ENCODE measurements at regions not wholly inside any gene's neighbourhood (a gene's known extent, or its start where the extent isn't known, plus 50 kb on each side); places are given as distances from the start of the nearest gene placed in this dataset.
A peak's percentile ranks its signal among the peaks of the same experiment; 100 is the strongest.
"Not testable (repeated sequence)": the region's sequence is repeated elsewhere in the genome, so short reads cannot be mapped to it uniquely, and the experiment has no call there.

GRCh38 chr7:149949863-149950577, 76.3 kb downstream of the ATP6V0E2 start:
- in situ Hi-C loops (cut with HindIII; ENCODE audit: extremely low pct_ligation_motif_present, low pct_unique_long_range_greater_than_20kb); H3K79me2 ChIP-seq (ENCODE audit: insufficient read depth, low read length); H3K4me3 ChIP-seq (replicated peaks in 1 of 3; ENCODE audit: insufficient read depth in 1 of 3, low read depth in 2 of 3, low read length in 3 of 3); H3K9me3 ChIP-seq (ENCODE audit: low read length); POLR2A ChIA-PET; H3K36me3 ChIP-seq (replicated peaks in 1 of 2; ENCODE audit: control insufficient read depth in 1 of 2, insufficient read depth in 2 of 2, low read length in 2 of 2); H4K20me1 ChIP-seq (ENCODE audit: insufficient read depth, low read length); DNase-seq (ENCODE audit: low spot score); H3K27me3 ChIP-seq (ENCODE audit: control insufficient read depth in 1 of 2, insufficient read depth in 2 of 2, low read length in 2 of 2); H3K27ac ChIP-seq (ENCODE audit: extremely low read length, insufficient read depth, low read length); BruUV-seq (replicated peaks); H2AFZ ChIP-seq (ENCODE audit: low read length); H3K9ac ChIP-seq (ENCODE audit: insufficient read depth, low read depth, low read length); H3K4me1 ChIP-seq (ENCODE audit: insufficient read depth, low read length); intact Hi-C loops (cut with micrococcal nuclease; ENCODE audit: unreplicated experiment); FAIRE-seq; H3K4me2 ChIP-seq (ENCODE audit: low read depth, low read length); CTCF ChIA-PET (ENCODE audit: low intra/inter-chr PET ratio, low total read pairs): not testable (repeated sequence)
- 32% methylated on average over 3 of the region's 13 CpGs for WGBS (ENCODE audit: low lambda C conversion rate)
- ATAC-seq: peak; percentile 50

DNA sequence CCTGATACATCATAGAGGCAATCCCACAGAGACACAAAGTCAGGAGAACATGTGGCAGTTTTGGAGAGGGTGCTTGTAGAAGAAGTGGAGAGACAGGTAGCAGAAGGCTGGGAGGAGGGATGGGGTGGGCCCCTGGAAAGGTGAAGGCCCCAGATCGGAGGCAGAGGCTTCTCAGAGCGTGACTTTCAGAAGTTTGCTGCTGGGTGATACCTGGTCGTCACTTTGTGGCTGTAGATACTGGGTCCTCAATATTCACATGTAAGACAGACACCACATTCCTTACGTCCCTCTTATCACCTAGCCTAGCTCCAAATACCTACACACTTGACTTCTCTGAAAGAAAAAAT, 76.8 kb downstream of the ATP6V0E2 start:
- POLR2A ChIA-PET; H2AFZ ChIP-seq (ENCODE audit: low read length); BruUV-seq (replicated peaks); in situ Hi-C loops (cut with HindIII; ENCODE audit: extremely low pct_ligation_motif_present, low pct_unique_long_range_greater_than_20kb); H3K79me2 ChIP-seq (ENCODE audit: insufficient read depth, low read length); H3K9me3 ChIP-seq (ENCODE audit: low read length); H3K4me2 ChIP-seq (ENCODE audit: low read depth, low read length); DNase-seq (ENCODE audit: low spot score); ATAC-seq; H3K36me3 ChIP-seq (replicated peaks in 1 of 2; ENCODE audit: control insufficient read depth in 1 of 2, insufficient read depth in 2 of 2, low read length in 2 of 2); FAIRE-seq; H4K20me1 ChIP-seq (ENCODE audit: insufficient read depth, low read length); CTCF ChIA-PET (ENCODE audit: low intra/inter-chr PET ratio, low total read pairs); H3K27me3 ChIP-seq (ENCODE audit: control insufficient read depth in 1 of 2, insufficient read depth in 2 of 2, low read length in 2 of 2); H3K4me3 ChIP-seq (replicated peaks in 1 of 3; ENCODE audit: insufficient read depth in 1 of 3, low read depth in 2 of 3, low read length in 3 of 3); intact Hi-C loops (cut with micrococcal nuclease; ENCODE audit: unreplicated experiment); H3K4me1 ChIP-seq (ENCODE audit: insufficient read depth, low read length); H3K9ac ChIP-seq (ENCODE audit: insufficient read depth, low read depth, low read length); H3K27ac ChIP-seq (ENCODE audit: extremely low read length, insufficient read depth, low read length): not testable (repeated sequence)
- no CpG with 5 or more reads among the region's 4 CpGs for WGBS (ENCODE audit: low lambda C conversion rate)

- H3K27me3 ChIP-seq (ENCODE audit: control insufficient read depth in 1 of 2, insufficient read depth in 2 of 2, low read length in 2 of 2); H3K4me3 ChIP-seq (replicated peaks in 1 of 3; ENCODE audit: insufficient read depth in 1 of 3, low read depth in 2 of 3, low read length in 3 of 3); CTCF ChIA-PET (ENCODE audit: low intra/inter-chr PET ratio, low total read pairs); ATAC-seq; H3K9ac ChIP-seq (ENCODE audit: insufficient read depth, low read depth, low read length); POLR2A ChIA-PET; H2AFZ ChIP-seq (ENCODE audit: low read length); FAIRE-seq; BruUV-seq (replicated peaks); H3K4me2 ChIP-seq (ENCODE audit: low read depth, low read length); H3K36me3 ChIP-seq (replicated peaks in 1 of 2; ENCODE audit: control insufficient read depth in 1 of 2, insufficient read depth in 2 of 2, low read length in 2 of 2); H4K20me1 ChIP-seq (ENCODE audit: insufficient read depth, low read length); intact Hi-C loops (cut with micrococcal nuclease; ENCODE audit: unreplicated experiment); H3K27ac ChIP-seq (ENCODE audit: extremely low read length, insufficient read depth, low read length); DNase-seq (ENCODE audit: low spot score); H3K9me3 ChIP-seq (ENCODE audit: low read length); H3K79me2 ChIP-seq (ENCODE audit: insufficient read depth, low read length); in situ Hi-C loops (cut with HindIII; ENCODE audit: extremely low pct_ligation_motif_present, low pct_unique_long_range_greater_than_20kb); H3K4me1 ChIP-seq (ENCODE audit: insufficient read depth, low read length): not testable (repeated sequence)
- WGBS (ENCODE audit: low lambda C conversion rate): 61% methylated on average over 2 of the region's 2 CpGs
Measured at GRCh38 chr7:149951579-149951978, 77.8 kb downstream of the ATP6V0E2 start.

DNA sequence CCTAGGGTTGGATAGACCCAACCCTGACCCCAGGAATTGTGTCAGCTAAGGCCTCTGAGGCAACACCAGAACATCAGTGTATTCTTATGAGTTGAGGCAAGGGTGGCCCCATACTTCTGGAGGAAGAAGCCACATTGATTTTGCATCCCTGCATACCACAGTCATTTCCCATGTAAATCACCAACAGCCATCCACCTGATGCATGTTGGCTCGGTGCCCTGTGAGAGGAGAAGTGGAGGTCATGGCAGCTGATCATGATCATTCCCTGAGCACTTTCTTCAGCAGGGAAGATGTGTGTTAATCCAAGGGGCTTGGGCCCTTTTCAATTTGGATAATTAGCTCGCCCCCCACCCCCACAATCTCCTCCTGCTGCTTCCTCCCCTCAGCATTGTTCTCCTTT, 85.1 kb downstream of the ATP6V0E2 start:
- H3K36me3 ChIP-seq (replicated peaks in 1 of 2; ENCODE audit: control insufficient read depth in 1 of 2, insufficient read depth in 2 of 2, low read length in 2 of 2); BruUV-seq (replicated peaks); H3K79me2 ChIP-seq (ENCODE audit: insufficient read depth, low read length); POLR2A ChIA-PET; H3K27ac ChIP-seq (ENCODE audit: extremely low read length, insufficient read depth, low read length); ATAC-seq; H2AFZ ChIP-seq (ENCODE audit: low read length); CTCF ChIA-PET (ENCODE audit: low intra/inter-chr PET ratio, low total read pairs); H4K20me1 ChIP-seq (ENCODE audit: insufficient read depth, low read length); H3K4me3 ChIP-seq (replicated peaks in 1 of 3; ENCODE audit: insufficient read depth in 1 of 3, low read depth in 2 of 3, low read length in 3 of 3); DNase-seq (ENCODE audit: low spot score); H3K27me3 ChIP-seq (ENCODE audit: control insufficient read depth in 1 of 2, insufficient read depth in 2 of 2, low read length in 2 of 2); H3K9ac ChIP-seq (ENCODE audit: insufficient read depth, low read depth, low read length); intact Hi-C loops (cut with micrococcal nuclease; ENCODE audit: unreplicated experiment); in situ Hi-C loops (cut with HindIII; ENCODE audit: extremely low pct_ligation_motif_present, low pct_unique_long_range_greater_than_20kb); H3K4me1 ChIP-seq (ENCODE audit: insufficient read depth, low read length); H3K9me3 ChIP-seq (ENCODE audit: low read length); FAIRE-seq; H3K4me2 ChIP-seq (ENCODE audit: low read depth, low read length): not testable (repeated sequence)
- WGBS (ENCODE audit: low lambda C conversion rate): 0% methylated on average over 1 of the region's 2 CpGs
